ENCODE measurements at regions not wholly inside any gene's neighbourhood (a gene's known extent, or its start where the extent isn't known, plus 50 kb on each side); places are given as distances from the start of the nearest gene placed in this dataset.

- CTCF ChIA-PET = no interaction called here
- DNase-seq = no peak
- H3K27me3 Mint-ChIP-seq = no peaks in the 10 kb centered on the region
- no peak for ATAC-seq (replicated peaks in 1 of 4)
- Histone ChIP-seq H3K27me3 (replicated peaks in 1 of 2; ENCODE audit: control insufficient read depth in 2 of 2, extremely low read depth in 1 of 2, insufficient read depth in 2 of 2, low read length in 1 of 2) (no peaks in the 10 kb centered on the region), H3K36me3 (ENCODE audit: control insufficient read depth in 2 of 2, extremely low read depth in 1 of 2, insufficient read depth in 1 of 2, low read length in 1 of 2) (no peaks in the 10 kb centered on the region), H3K4me3 (ENCODE audit: control insufficient read depth in 1 of 2, extremely low read depth in 1 of 2, low read length in 1 of 2) (no peak overlapping the region), H3K9me3 (no peaks in the 10 kb centered on the region), H3K4me1 (ENCODE audit: control insufficient read depth in 1 of 2, extremely low read depth in 1 of 2, insufficient read depth in 2 of 2, low read length in 2 of 2) (no peaks in the 10 kb centered on the region), H3K27ac (ENCODE audit: low read length) (no peak overlapping the region)
- POLR2A ChIA-PET = no interaction called here
- no peaks in the 10 kb centered on the region for H3K36me3 Mint-ChIP-seq
- no peak overlapping the region for H3K4me3 Mint-ChIP-seq
- no peak overlapping the region for H3K27ac Mint-ChIP-seq
- no peaks in the 10 kb centered on the region for H3K4me1 Mint-ChIP-seq
- H3K9me3 Mint-ChIP-seq = peaks cover 0 to 6% (median 5%) of the 10 kb centered on the region in 3 donors
Observed at GRCh38 chr18:39329496-39330275, 1764.1 kb upstream of the CELF4 start.

DNA sequence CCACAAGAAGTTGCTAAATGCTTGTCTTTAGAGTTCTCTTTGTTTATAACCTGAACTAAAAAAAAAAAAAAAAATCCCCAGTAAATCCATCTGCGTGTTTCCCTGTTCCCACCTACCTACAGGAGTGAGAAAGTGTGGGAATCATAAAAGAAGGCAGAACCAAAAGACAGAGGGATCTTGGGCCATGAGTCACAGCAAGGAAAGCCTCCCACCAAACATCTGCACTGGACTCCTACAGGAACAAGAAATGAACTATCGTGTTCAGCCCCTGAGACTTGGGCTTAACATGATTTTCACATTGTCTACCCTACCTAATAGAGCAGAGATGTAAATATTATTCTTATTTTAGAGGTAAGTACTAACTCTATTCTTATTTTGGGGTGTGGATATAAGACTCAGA lies 1761.2 kb upstream of the CELF4 start:
- no peaks in the 10 kb centered on the region for H3K4me1 ChIP-seq (ENCODE audit: control insufficient read depth in 1 of 2, extremely low read depth in 1 of 2, insufficient read depth in 2 of 2, low read length in 2 of 2)
- no peaks in the 10 kb centered on the region for H3K27me3 ChIP-seq (replicated peaks in 1 of 2; ENCODE audit: control insufficient read depth in 2 of 2, extremely low read depth in 1 of 2, insufficient read depth in 2 of 2, low read length in 1 of 2)
- H3K27me3 Mint-ChIP-seq = no peaks in the 10 kb centered on the region
- CTCF ChIA-PET = no interaction called here
- no peak overlapping the region for H3K27ac Mint-ChIP-seq
- peaks cover 0 to 4% (median 0%) of the 10 kb centered on the region in 3 donors for H3K9me3 Mint-ChIP-seq
- ATAC-seq (replicated peaks in 1 of 4) (no peak), DNase-seq (no peak)
- H3K4me1 Mint-ChIP-seq = no peaks in the 10 kb centered on the region
- no peaks in the 10 kb centered on the region for H3K36me3 ChIP-seq (ENCODE audit: control insufficient read depth in 2 of 2, extremely low read depth in 1 of 2, insufficient read depth in 1 of 2, low read length in 1 of 2)
- H3K4me3 Mint-ChIP-seq = no peak overlapping the region
- H3K4me3 ChIP-seq (ENCODE audit: control insufficient read depth in 1 of 2, extremely low read depth in 1 of 2, low read length in 1 of 2) = no peak overlapping the region
- no peaks in the 10 kb centered on the region for H3K9me3 ChIP-seq
- no CpG with 5 or more reads among the region's 2 CpGs for WGBS (ENCODE audit: insufficient coverage)
- H3K27ac ChIP-seq (ENCODE audit: low read length) = no peak overlapping the region
- POLR2A ChIA-PET = interaction anchor here in 1 of 2 donors (0.6 kb wide), 1 partner anchor 18 kb away, joined by 3 read pairs; no protein-coding TSS in a partner anchor
- no peaks in the 10 kb centered on the region for H3K36me3 Mint-ChIP-seq

DNA sequence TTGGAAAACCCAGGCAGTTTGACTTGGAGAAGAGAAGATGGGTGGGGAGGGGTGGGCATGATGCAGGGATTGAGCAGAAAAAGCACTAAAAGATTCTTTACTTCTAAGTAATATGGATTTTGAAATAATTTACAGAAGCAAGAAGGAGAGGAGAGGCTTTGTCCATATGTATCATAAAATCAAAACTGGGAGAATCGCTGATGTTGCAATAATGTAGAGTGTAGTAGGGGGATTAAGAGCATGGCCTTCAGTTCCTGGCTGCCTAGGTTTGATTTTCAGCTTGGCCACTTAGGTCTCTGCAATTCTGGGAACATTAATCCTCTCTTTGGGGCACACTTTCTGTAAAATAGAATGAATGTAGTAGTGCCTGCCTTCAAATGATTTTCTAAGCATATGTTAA lies 1760.4 kb upstream of the CELF4 start:
- Histone ChIP-seq H3K27me3 (replicated peaks in 1 of 2; ENCODE audit: control insufficient read depth in 2 of 2, extremely low read depth in 1 of 2, insufficient read depth in 2 of 2, low read length in 1 of 2) (no peaks in the 10 kb centered on the region), H3K36me3 (ENCODE audit: control insufficient read depth in 2 of 2, extremely low read depth in 1 of 2, insufficient read depth in 1 of 2, low read length in 1 of 2) (no peaks in the 10 kb centered on the region), H3K4me3 (ENCODE audit: control insufficient read depth in 1 of 2, extremely low read depth in 1 of 2, low read length in 1 of 2) (no peak overlapping the region), H3K9me3 (no peaks in the 10 kb centered on the region), H3K4me1 (ENCODE audit: control insufficient read depth in 1 of 2, extremely low read depth in 1 of 2, insufficient read depth in 2 of 2, low read length in 2 of 2) (no peaks in the 10 kb centered on the region), H3K27ac (ENCODE audit: low read length) (no peak overlapping the region)
- H3K4me1 Mint-ChIP-seq = no peaks in the 10 kb centered on the region
- no peaks in the 10 kb centered on the region for H3K36me3 Mint-ChIP-seq
- no peak overlapping the region for H3K4me3 Mint-ChIP-seq
- no peak for DNase-seq
- H3K27me3 Mint-ChIP-seq = no peaks in the 10 kb centered on the region
- H3K9me3 Mint-ChIP-seq = peaks cover 0 to 2% (median 0%) of the 10 kb centered on the region in 3 donors
- ChIA-PET CTCF (no interaction called here), POLR2A (interaction anchor here in 1 of 2 donors (0.9 kb wide), 1 partner anchor 21 kb away, joined by 3 read pairs; no protein-coding TSS in a partner anchor)
- no CpG with 5 or more reads among the region's 1 CpG for WGBS (ENCODE audit: insufficient coverage)
- no peak overlapping the region for H3K27ac Mint-ChIP-seq
- ATAC-seq (replicated peaks in 1 of 4) = no peak

DNA sequence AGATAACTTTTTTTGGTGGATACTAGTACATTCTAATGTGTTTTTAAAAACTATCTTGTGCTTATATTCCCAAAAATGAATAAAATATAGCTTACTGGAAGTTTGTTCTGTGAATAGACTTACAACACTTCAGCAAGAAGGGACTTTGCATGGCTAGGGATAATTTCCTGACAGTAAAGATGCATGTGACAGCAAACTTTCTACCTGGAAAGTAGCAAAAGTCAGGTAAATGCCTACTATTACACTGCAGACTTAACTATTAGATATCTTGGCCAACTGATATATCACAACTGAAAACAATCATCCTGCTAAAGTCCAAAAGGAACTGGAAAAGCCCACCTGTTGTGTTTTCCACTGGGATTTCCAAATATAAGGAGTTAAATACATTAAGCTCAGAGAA lies 1753.5 kb upstream of the CELF4 start:
- Mint-ChIP-seq H3K9me3 (peaks cover 0 to 7% (median 2%) of the 10 kb centered on the region in 3 donors), H3K4me1 (no peaks in the 10 kb centered on the region), H3K27me3 (no peaks in the 10 kb centered on the region), H3K4me3 (no peak overlapping the region), H3K36me3 (no peaks in the 10 kb centered on the region), H3K27ac (no peak overlapping the region)
- ATAC-seq (replicated peaks in 1 of 4) (no peak), DNase-seq (no peak)
- POLR2A ChIA-PET = no interaction called here
- CTCF ChIA-PET = no interaction called here
- H3K36me3 ChIP-seq (ENCODE audit: control insufficient read depth in 2 of 2, extremely low read depth in 1 of 2, insufficient read depth in 1 of 2, low read length in 1 of 2) = no peaks in the 10 kb centered on the region
- no peaks in the 10 kb centered on the region for H3K9me3 ChIP-seq
- no peaks in the 10 kb centered on the region for H3K4me1 ChIP-seq (ENCODE audit: control insufficient read depth in 1 of 2, extremely low read depth in 1 of 2, insufficient read depth in 2 of 2, low read length in 2 of 2)
- H3K4me3 ChIP-seq (ENCODE audit: control insufficient read depth in 1 of 2, extremely low read depth in 1 of 2, low read length in 1 of 2) = no peak overlapping the region
- no peak overlapping the region for H3K27ac ChIP-seq (ENCODE audit: low read length)
- no peaks in the 10 kb centered on the region for H3K27me3 ChIP-seq (replicated peaks in 1 of 2; ENCODE audit: control insufficient read depth in 2 of 2, extremely low read depth in 1 of 2, insufficient read depth in 2 of 2, low read length in 1 of 2)

- Histone ChIP-seq H3K4me3 (ENCODE audit: control insufficient read depth in 1 of 2, extremely low read depth in 1 of 2, low read length in 1 of 2) (no peak overlapping the region), H3K27ac (ENCODE audit: low read length) (no peak overlapping the region), H3K27me3 (replicated peaks in 1 of 2; ENCODE audit: control insufficient read depth in 2 of 2, extremely low read depth in 1 of 2, insufficient read depth in 2 of 2, low read length in 1 of 2) (no peaks in the 10 kb centered on the region), H3K9me3 (no peaks in the 10 kb centered on the region), H3K4me1 (ENCODE audit: control insufficient read depth in 1 of 2, extremely low read depth in 1 of 2, insufficient read depth in 2 of 2, low read length in 2 of 2) (no peaks in the 10 kb centered on the region), H3K36me3 (ENCODE audit: control insufficient read depth in 2 of 2, extremely low read depth in 1 of 2, insufficient read depth in 1 of 2, low read length in 1 of 2) (no peaks in the 10 kb centered on the region)
- no peak overlapping the region for H3K27ac Mint-ChIP-seq
- no peak overlapping the region for H3K4me3 Mint-ChIP-seq
- WGBS (ENCODE audit: insufficient coverage) = 50% methylated on average over 1 of the region's 2 CpGs
- no peaks in the 10 kb centered on the region for H3K27me3 Mint-ChIP-seq
- no peak for ATAC-seq (replicated peaks in 1 of 4)
- H3K9me3 Mint-ChIP-seq = peaks cover 0 to 7% (median 2%) of the 10 kb centered on the region in 3 donors
- ChIA-PET POLR2A (no interaction called here), CTCF (no interaction called here)
- no peak for DNase-seq
- no peaks in the 10 kb centered on the region for H3K36me3 Mint-ChIP-seq
- no peaks in the 10 kb centered on the region for H3K4me1 Mint-ChIP-seq
Observed at GRCh38 chr18:39318462-39318861, 1752.9 kb upstream of the CELF4 start.

DNA sequence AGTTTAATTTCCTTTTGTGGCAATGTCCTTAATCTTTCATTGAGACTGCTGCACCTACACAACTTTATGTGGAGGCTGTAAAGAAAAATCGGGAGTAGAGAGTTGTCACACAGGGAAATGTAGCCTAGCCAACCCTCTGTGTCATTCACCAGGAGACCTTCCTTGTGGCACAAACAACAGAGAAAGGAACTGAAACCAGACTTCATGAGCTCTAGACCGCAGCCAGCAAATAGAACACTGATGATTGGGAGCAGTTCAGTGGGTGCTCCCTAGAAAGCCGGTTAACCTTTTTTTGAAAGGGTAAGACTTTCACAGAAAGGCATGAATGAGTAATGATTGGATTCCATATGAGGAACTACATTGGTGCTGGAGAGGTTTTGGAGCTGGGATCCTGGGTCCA lies 1752.4 kb upstream of the CELF4 start:
- POLR2A ChIA-PET = no interaction called here
- H3K9me3 Mint-ChIP-seq = peaks cover 0 to 7% (median 2%) of the 10 kb centered on the region in 3 donors
- H3K27ac Mint-ChIP-seq = no peak overlapping the region
- H3K27ac ChIP-seq (ENCODE audit: low read length) = no peak overlapping the region
- H3K36me3 Mint-ChIP-seq = no peaks in the 10 kb centered on the region
- 83% methylated on average over 2 of the region's 3 CpGs for WGBS (ENCODE audit: insufficient coverage)
- H3K4me3 ChIP-seq (ENCODE audit: control insufficient read depth in 1 of 2, extremely low read depth in 1 of 2, low read length in 1 of 2) = no peak overlapping the region
- no peaks in the 10 kb centered on the region for H3K27me3 Mint-ChIP-seq
- H3K4me1 Mint-ChIP-seq = no peaks in the 10 kb centered on the region
- DNase-seq (no peak), ATAC-seq (replicated peaks in 1 of 4) (no peak)
- no peaks in the 10 kb centered on the region for H3K27me3 ChIP-seq (replicated peaks in 1 of 2; ENCODE audit: control insufficient read depth in 2 of 2, extremely low read depth in 1 of 2, insufficient read depth in 2 of 2, low read length in 1 of 2)
- H3K36me3 ChIP-seq (ENCODE audit: control insufficient read depth in 2 of 2, extremely low read depth in 1 of 2, insufficient read depth in 1 of 2, low read length in 1 of 2) = no peaks in the 10 kb centered on the region
- no peaks in the 10 kb centered on the region for H3K9me3 ChIP-seq
- CTCF ChIA-PET = no interaction called here
- no peaks in the 10 kb centered on the region for H3K4me1 ChIP-seq (ENCODE audit: control insufficient read depth in 1 of 2, extremely low read depth in 1 of 2, insufficient read depth in 2 of 2, low read length in 2 of 2)
- no peak overlapping the region for H3K4me3 Mint-ChIP-seq

DNA sequence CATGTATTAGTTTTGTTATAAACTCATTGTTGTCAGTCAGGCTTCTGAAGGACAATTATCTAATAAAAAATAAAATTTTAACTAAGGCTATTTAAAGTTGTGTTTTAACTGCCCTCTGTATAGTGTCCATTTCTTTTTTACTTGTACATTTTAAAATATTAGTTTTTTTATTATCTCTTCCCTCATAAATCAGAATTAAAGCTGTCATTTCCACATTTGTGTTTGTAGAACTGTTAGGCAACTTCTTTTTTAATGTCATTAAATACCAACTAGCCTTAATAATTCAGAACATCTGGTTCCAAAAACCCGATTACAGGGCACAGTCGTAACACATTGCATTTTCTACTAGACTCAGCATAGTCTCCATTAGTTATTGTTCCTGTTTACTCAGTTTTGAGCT lies 1749.0 kb upstream of the CELF4 start:
- ChIA-PET POLR2A (no interaction called here), CTCF (no interaction called here)
- ATAC-seq (replicated peaks in 1 of 4) = no peak
- DNase-seq = no peak
- peaks cover 0 to 17% (median 2%) of the 10 kb centered on the region in 3 donors for H3K9me3 Mint-ChIP-seq
- no peaks in the 10 kb centered on the region for H3K4me1 Mint-ChIP-seq
- Histone ChIP-seq H3K27me3 (replicated peaks in 1 of 2; ENCODE audit: control insufficient read depth in 2 of 2, extremely low read depth in 1 of 2, insufficient read depth in 2 of 2, low read length in 1 of 2) (no peaks in the 10 kb centered on the region), H3K4me1 (ENCODE audit: control insufficient read depth in 1 of 2, extremely low read depth in 1 of 2, insufficient read depth in 2 of 2, low read length in 2 of 2) (no peaks in the 10 kb centered on the region), H3K27ac (ENCODE audit: low read length) (no peak overlapping the region), H3K4me3 (ENCODE audit: control insufficient read depth in 1 of 2, extremely low read depth in 1 of 2, low read length in 1 of 2) (no peak overlapping the region), H3K9me3 (no peaks in the 10 kb centered on the region), H3K36me3 (ENCODE audit: control insufficient read depth in 2 of 2, extremely low read depth in 1 of 2, insufficient read depth in 1 of 2, low read length in 1 of 2) (no peaks in the 10 kb centered on the region)
- 94% methylated on average over 2 of the region's 2 CpGs for WGBS (ENCODE audit: insufficient coverage)
- no peak overlapping the region for H3K4me3 Mint-ChIP-seq
- no peaks in the 10 kb centered on the region for H3K27me3 Mint-ChIP-seq
- H3K36me3 Mint-ChIP-seq = no peaks in the 10 kb centered on the region
- H3K27ac Mint-ChIP-seq = no peak overlapping the region

All from T-cell (primary cell).